ENCODE measurements at regions not wholly inside any gene's neighbourhood (a gene's known extent, or its start where the extent isn't known, plus 50 kb on each side); places are given as distances from the start of the nearest gene placed in this dataset.

DNA sequence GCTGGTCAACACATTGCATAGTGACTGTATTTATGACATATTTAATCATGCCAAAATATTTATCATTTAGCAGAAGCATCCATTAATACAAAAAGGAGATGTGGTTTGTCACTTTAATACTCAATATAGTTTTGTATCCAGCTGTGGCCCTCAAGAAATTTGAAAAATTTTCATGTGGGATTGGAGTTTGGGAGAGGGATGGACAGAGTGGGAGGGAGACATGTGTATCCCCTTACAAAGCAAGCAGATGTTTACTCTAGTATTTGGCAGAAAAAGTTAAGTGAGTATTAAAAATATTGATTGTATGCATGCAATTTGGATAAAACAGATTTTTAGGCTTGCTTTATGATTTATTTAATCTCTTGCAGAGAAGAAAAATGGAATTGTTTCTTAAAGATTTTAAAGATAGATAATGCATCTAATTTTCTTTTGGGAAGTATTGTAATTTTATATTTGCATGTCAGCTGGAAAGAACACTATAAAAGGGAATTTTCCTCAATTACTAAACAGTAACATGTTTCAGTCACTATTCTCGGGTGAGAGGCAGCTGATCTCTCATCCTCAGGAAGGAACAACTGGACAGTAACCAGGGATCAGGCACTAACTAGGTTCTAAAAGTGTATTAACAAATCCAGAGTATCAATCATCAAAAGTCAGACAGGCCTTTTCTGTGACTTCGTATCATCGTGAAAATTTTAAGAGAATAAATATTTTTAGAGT, 1184.7 kb upstream of the NXPH2 start:
- Histone ChIP-seq H3K36me3 (ENCODE audit: control insufficient read depth in 2 of 2, insufficient read depth in 1 of 2, low read length in 2 of 2) (no peaks in the 10 kb centered on the region), H3K4me1 (ENCODE audit: control insufficient read depth, insufficient read depth, low read length) (no peaks in the 10 kb centered on the region), H3K9me3 (ENCODE audit: control insufficient read depth, insufficient read depth, low read depth, low read length) (no peaks in the 10 kb centered on the region), H3K27ac (ENCODE audit: extremely low read depth, low read depth, low read length) (no peak overlapping the region), H3K4me3 (ENCODE audit: low read depth, low read length) (no peak overlapping the region)
- TF ChIP-seq ZNF341 (tag by site-specific recombination; IDR thresholded peaks at IDR 0.05; ENCODE audit: low read depth) (no peak), ZNF280C (tag by site-specific recombination; IDR thresholded peaks at IDR 0.05) (no peak), ZSCAN23 (tag by site-specific recombination; IDR thresholded peaks at IDR 0.05) (no peak), ZNF830 (tag by site-specific recombination; IDR thresholded peaks at IDR 0.05; ENCODE audit: low read depth) (no peak), ZNF114 (tag by site-specific recombination; IDR thresholded peaks at IDR 0.05) (no peak), ZNF350 (tag by site-specific recombination; IDR thresholded peaks at IDR 0.05) (no peak), ZNF530 (tag by site-specific recombination; IDR thresholded peaks at IDR 0.05; ENCODE audit: low read depth) (no peak), ZNF473 (tag by site-specific recombination; IDR thresholded peaks at IDR 0.05) (no peak), ZNF433 (tag by site-specific recombination; IDR thresholded peaks at IDR 0.05; ENCODE audit: low read depth) (no peak), YY2 (tag by site-specific recombination; IDR thresholded peaks at IDR 0.05) (no peak), ZNF221 (tag by site-specific recombination; IDR thresholded peaks at IDR 0.05; ENCODE audit: borderline replicate concordance) (no peak), ZNF629 (tag by site-specific recombination; IDR thresholded peaks at IDR 0.05) (no peak), GLIS1 (tag by site-specific recombination; IDR thresholded peaks at IDR 0.05) (no peak), ZNF791 (tag by site-specific recombination; IDR thresholded peaks at IDR 0.05) (no peak), KLF9 (tag by site-specific recombination; IDR thresholded peaks at IDR 0.05; ENCODE audit: low read depth) (no peak)
- ChIA-PET CTCF (interaction anchor here (0.6 kb wide), 1 partner anchor 1124 kb away, joined by 3 read pairs; no protein-coding TSS in a partner anchor), POLR2A (no interaction called here)

DNA sequence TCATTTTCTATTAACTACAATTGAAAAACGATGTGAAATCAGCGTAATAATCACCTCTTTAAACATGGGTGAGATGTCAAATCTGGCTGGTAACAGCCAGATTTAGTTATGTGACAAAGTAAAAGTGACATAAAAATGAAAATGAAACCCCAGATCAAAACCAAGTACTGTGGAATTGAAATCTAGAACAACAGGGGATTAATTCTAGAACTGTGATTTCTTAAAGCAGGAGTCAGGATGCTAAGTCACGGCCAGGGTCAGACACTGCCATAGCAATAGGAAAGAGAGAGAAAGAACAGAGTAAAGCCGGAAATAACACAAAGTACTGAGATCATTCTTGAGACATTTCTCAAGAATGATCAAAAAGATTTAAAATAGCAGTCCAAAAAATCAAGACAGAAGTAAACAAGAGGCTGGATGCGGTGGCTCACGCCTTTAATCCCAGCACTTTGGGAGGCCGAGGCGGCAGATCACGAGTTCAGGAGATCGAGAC, 1183.7 kb upstream of the NXPH2 start:
- H3K4me1 ChIP-seq (ENCODE audit: control insufficient read depth, insufficient read depth, low read length): no peaks in the 10 kb centered on the region
- no peak overlapping the region for H3K27ac ChIP-seq (ENCODE audit: extremely low read depth, low read depth, low read length)
- H3K36me3 ChIP-seq (ENCODE audit: control insufficient read depth in 2 of 2, insufficient read depth in 1 of 2, low read length in 2 of 2): no peaks in the 10 kb centered on the region
- TF ChIP-seq ZNF473 (tag by site-specific recombination; IDR thresholded peaks at IDR 0.05) (no peak), ZNF610 (tag by site-specific recombination; IDR thresholded peaks at IDR 0.05; ENCODE audit: borderline replicate concordance) (no peak), ZNF701 (tag by site-specific recombination; IDR thresholded peaks at IDR 0.05) (no peak), ZNF324 (tag by site-specific recombination; IDR thresholded peaks at IDR 0.05) (no peak), ZNF585B (tag by site-specific recombination; IDR thresholded peaks at IDR 0.05) (no peak), HOXD13 (CRISPR knock-in tag; IDR thresholded peaks at IDR 0.05; ENCODE audit: borderline replicate concordance) (no peak), ZNF175 (tag by site-specific recombination; IDR thresholded peaks at IDR 0.05) (no peak)
- no peaks in the 10 kb centered on the region for H3K9me3 ChIP-seq (ENCODE audit: control insufficient read depth, insufficient read depth, low read depth, low read length)
- ChIA-PET CTCF (no interaction called here), POLR2A (no interaction called here)
- H3K4me3 ChIP-seq (ENCODE audit: low read depth, low read length): no peak overlapping the region
